ENCODE measurements at regions not wholly inside any gene's neighbourhood (a gene's known extent, or its start where the extent isn't known, plus 50 kb on each side); places are given as distances from the start of the nearest gene placed in this dataset.
"Not testable (repeated sequence)": the region's sequence is repeated elsewhere in the genome, so short reads cannot be mapped to it uniquely, and the experiment has no call there.

GRCh38 chr11:106152013-106152412 lies 74.6 kb downstream of the AASDHPPT start:
- DNase-seq (ENCODE audit: low spot score), result peak; percentile 3

GRCh38 chr11:106152824-106153223 lies 75.4 kb downstream of the AASDHPPT start:
- DNase-seq (ENCODE audit: low spot score), result no peak

GRCh38 chr11:106156290-106156937 lies 79.0 kb downstream of the AASDHPPT start:
- peak; percentile 61 for DNase-seq (ENCODE audit: low spot score)

DNA sequence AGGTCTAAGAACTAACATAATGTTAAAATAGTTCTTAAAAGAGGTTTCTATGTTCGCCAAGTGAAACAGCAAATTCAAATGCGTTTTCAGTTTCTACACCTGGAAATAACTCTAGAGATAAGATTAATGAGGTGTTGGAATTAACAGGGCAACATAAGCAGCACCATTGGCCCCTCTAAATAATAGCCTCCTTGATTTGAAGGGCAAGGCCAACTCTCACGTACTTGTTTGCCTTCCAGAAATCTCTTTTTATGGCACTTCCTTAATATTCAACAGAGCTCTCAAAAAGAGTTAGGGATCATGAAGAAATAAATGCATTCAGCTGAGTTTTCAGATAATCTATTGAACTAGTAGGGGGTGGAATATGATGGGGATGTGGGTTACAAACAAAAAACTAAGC lies 80.9 kb downstream of the AASDHPPT start:
- no peak for DNase-seq (ENCODE audit: low spot score)

GRCh38 chr11:106159836-106160235 lies 82.4 kb downstream of the AASDHPPT start:
- DNase-seq (ENCODE audit: low spot score), result no peak

DNA sequence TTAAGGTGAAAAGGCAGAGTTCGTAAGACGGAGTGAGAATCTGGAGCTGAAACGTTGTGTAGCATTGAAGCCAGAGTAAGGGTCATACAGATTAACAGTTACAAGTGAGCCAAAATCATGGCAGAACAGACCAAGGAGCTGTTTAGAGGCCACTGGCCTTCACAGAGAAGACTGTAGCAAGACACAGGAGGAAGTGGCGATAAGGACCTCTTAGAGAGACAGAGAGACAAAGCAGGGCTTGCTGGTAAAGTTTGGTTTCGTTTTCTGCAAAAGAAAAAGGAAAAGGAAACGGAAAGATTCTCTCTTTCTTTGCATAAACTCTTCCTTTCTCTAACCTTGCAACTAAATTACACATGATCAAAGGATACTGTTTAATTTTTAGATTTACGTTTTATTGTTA lies 83.0 kb downstream of the AASDHPPT start:
- no peak for DNase-seq (ENCODE audit: low spot score)

DNA sequence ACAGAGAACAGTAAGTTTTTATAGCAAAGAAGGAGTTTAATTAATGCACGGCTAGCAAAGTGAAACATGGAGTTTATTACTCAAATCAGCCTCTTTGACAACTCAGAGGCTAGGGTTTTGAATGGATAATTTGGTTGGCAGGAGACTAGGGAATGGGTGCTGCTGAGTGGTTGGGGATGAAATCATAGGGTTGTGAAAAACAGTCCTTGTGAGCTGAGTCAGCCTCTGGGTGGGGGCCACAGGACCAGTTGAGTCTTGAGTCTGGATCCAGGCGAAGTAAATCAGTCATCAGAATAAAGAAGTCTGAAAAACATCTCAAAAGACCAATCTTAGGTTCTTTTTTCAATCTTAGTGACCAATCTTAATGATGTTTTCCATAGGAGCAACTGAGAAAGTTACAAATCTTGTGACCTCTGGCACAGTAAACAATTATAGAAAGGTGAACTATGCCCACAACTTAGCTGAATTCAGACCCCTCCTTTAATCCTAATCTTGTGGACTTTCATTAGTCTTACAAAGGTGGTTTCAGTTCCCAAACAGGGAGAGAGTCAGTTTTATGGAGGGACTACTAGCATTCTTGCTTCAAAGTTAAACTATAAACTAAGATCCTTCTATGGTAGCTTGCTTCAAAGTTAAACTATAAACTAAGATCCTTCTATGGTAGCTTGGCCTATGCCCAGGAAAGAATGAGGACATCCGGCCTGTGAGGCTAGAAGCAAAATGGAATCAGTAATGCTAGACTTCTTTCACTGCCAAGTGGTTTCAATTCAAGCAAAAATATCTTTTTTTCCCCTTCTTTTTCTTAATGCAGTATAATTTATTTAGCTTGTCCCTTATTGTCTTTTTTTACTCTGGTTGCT lies 84.5 kb downstream of the AASDHPPT start:
- DNase-seq (ENCODE audit: low spot score), result no peak

DNA sequence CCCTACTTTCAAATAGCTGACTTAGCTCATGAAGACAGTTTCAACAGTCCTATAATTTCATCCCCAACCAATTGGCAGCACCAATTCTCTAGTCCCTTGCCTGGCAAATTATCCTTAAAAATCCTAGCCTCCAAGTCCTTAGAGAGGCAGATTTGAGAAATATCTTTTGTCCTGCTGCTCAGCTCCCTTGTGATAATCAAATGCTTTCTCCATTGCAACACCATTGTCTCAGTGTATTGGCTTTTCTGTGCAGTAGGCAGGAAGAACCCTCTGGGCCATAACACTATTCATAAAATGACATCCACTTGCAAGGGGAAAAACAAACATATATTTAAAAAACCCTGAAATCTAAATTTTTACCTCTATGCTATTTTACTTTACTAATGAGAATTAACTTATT lies 89.6 kb downstream of the AASDHPPT start:
- no peak for DNase-seq (ENCODE audit: low spot score)

- DNase-seq (ENCODE audit: low spot score), result no peak
These were observed 95.0 kb downstream of the AASDHPPT start for GRCh38 chr11:106172386-106172991.

DNA sequence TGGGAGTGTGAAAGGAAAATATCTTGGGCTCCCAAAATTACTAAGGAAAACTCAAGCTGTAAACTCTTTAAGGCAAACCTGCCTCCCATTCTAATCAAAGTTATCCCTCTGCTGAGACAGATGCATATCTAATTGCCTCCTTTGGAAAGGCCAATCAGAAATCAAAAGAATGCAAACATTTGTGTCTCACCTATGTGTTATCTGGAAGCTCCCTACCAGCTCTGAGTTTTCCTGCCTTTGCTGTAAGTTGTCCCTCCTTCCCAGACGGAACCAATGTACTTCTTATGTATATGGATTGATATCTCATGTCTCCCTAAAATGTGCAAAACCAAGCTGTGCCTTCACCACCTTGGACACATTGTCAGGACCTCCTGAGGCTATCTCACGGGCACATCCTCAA lies 95.8 kb downstream of the AASDHPPT start:
- no peak for DNase-seq (ENCODE audit: low spot score)

GRCh38 chr11:106174003-106174402 lies 96.5 kb downstream of the AASDHPPT start:
- not testable (repeated sequence) for DNase-seq (ENCODE audit: low spot score)

DNA sequence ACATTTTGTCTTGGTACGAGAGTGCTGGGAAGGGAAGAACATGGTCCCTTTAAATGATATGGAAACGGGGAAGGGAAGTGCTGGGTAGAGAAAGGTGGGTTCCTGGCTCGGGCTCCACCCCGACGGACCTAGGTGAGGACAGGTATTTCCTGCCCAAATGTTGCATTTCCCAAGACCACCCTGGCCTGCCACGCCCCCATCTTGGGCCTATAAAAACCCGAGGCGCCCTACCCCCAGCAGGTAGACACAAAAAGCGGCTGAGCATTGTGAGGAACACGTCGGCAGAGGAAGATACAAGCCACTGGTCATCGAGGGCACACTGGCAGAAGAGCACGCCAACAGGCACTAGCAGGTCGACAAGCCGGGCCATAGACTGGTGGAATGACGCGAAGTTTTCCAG lies 99.4 kb downstream of the AASDHPPT start:
- DNase-seq (ENCODE audit: low spot score), result no peak

GRCh38 chr11:106177311-106177710 lies 99.8 kb downstream of the AASDHPPT start:
- DNase-seq (ENCODE audit: low spot score), result no peak

DNA sequence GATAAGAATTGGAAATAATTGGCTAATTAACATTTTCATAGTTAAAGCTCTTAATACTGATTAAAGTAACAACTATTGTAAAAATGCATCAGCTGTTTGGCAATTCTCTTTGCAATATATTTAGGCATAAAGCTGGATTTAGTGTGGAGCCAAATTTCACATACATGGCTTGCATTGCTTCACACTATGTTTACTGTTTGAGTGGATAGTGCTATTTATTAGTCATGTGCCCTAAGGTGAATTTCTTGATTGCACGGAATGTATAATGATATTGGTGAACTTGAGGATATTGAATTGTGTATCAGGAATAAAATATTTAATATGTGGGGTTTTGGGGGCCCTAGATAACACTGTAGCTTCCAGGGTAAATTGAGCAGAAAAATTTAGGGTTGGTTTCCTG lies 100.9 kb downstream of the AASDHPPT start:
- DNase-seq (ENCODE audit: low spot score), result no peak

- no peak for DNase-seq (ENCODE audit: low spot score)
These were observed 101.6 kb downstream of the AASDHPPT start for GRCh38 chr11:106179048-106179447.

DNA sequence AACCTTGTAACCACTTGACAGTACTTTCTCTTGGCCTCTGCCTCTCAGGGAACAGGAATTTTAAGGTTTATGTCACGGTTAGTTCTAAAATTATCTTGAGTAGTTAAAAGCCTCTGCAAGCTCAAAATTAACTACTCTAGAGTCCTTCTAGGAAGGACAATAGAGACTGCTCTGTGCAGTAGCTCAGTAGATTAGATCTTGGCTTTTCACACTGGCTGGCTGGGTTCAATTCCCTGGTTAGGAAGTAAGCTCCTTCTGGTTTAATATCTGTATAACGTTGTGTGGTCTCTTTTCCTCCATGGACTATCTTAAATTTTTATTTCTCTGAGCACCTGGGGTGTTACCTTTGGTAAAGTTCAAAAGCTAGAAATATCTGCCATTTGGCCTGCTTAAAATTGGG lies 109.2 kb downstream of the AASDHPPT start:
- DNase-seq (ENCODE audit: low spot score), result no peak

GRCh38 chr11:106187860-106188456 lies 110.5 kb downstream of the AASDHPPT start:
- DNase-seq (ENCODE audit: low spot score), result no peak

DNA sequence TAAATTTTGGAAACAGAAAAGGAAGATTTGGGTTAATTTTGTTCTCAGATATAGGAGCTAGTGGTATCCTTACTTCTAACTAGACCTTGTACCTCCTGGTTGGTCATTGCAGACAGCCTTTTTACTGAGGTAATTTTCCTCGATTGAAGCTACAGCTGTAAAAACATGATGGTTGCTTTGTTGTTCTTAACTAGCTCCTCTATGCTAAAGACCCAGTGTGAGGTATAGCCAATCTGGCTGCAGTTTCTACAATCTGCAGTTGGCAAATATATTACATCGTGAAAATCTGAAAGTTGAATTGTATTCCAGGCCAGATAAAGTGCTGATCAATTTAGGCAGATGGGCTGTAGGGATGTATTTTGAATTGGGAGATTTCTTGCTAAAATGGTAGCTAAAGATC lies 116.5 kb downstream of the AASDHPPT start:
- no peak for DNase-seq (ENCODE audit: low spot score)

DNA sequence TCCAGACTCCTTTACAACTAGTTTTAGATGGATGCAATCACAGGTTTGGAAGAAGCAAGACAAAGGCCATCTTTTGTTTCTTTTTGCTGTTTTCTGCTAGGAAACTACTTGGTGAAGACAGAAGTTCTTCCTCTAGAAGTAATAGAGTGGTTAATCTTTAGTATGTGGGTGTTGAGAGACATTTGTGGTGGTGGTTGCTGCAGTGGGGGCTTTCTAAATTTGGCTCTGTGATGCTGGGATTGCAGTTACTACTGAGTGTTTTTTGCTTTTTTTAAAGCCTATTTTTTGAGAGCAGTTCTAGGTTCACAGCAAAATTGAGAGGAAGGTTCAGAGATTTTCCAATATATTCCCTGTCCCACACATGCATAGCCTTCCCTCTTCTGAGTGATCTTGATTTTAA lies 120.0 kb downstream of the AASDHPPT start:
- DNase-seq (ENCODE audit: low spot score), result no peak

- DNase-seq (ENCODE audit: low spot score), result no peak
These were observed 125.6 kb downstream of the AASDHPPT start for GRCh38 chr11:106202935-106203620.

DNA sequence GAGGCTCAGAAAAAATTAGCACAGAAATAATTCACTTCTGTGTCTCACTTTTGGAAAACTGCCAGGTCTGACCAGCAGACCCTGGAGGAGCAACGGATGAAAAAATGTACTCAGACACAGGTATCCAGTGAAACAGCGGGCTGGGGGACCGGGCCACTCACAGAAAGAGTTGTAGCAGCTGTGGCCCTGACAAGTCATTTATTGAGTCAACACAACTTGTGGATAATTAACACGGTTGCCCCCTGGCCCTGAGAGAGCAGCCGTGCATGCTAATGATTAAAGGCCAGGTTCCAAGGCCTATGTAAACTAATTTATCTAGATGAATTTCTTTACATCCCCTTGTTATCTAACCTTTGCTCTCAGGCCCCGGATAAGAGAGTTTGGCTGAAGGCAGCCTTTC lies 131.3 kb downstream of the AASDHPPT start:
- DNase-seq (ENCODE audit: low spot score), result no peak

- DNase-seq (ENCODE audit: low spot score), result no peak
These were observed 134.6 kb downstream of the AASDHPPT start for GRCh38 chr11:106212081-106212480.

Data from Ammon's horn (tissue), 1 donor.